WTC11 (cell line): ENCODE measurements at regions not wholly inside any gene's neighbourhood (a gene's known extent, or its start where the extent isn't known, plus 50 kb on each side); places are given as distances from the start of the nearest gene placed in this dataset.

Experiments
- ATAC-seq: fragments of 200-7000 bp; cut with Tn5 transposase; 2 replicates; pipeline ENCODE4 v1.10.0; 2021; ENCODE audit warnings: mild to moderate bottlenecking, moderate library complexity
- CTCF ChIA-PET: fragments of 300-600 bp; sonication (Branson Sonifier 250); formaldehyde crosslinking; loops from one replicate; lab custom pipeline; 2021; ENCODE audit warnings: antibody characterized with exemption; lab: Charles Lee
- POLR2A ChIA-PET: fragments of 350-600 bp; sonication (Branson Sonifier 250); formaldehyde crosslinking; loops from one replicate; lab custom pipeline; 2021; ENCODE audit warnings: antibody characterized with exemption; lab: Charles Lee
- DNase-seq: peaks from one replicate; pipeline ENCODE4 v3.0.0; 2021; ENCODE audit warnings: low spot score
- H3K27ac Mint-ChIP-seq: 2 replicates; pipeline ENCODE4 v1.8.0; 2021; ENCODE audit warnings: mixed read lengths
- H3K27me3 Mint-ChIP-seq: 2 replicates; pipeline ENCODE4 v1.8.0; 2021; ENCODE audit warnings: low read depth, mild to moderate bottlenecking, moderate library complexity, mixed read lengths
- H3K36me3 Mint-ChIP-seq: 2 replicates; pipeline ENCODE4 v1.8.0; 2021; ENCODE audit warnings: mixed read lengths
- H3K4me1 Mint-ChIP-seq: 2 replicates; pipeline ENCODE4 v1.8.0; 2022; ENCODE audit warnings: mixed read lengths
- H3K4me3 Mint-ChIP-seq: 2 replicates; pipeline ENCODE4 v1.8.0; 2021; ENCODE audit warnings: mild to moderate bottlenecking, moderate library complexity, mixed read lengths
- H3K9me3 Mint-ChIP-seq: 2 replicates; pipeline ENCODE4 v1.8.0; 2021; ENCODE audit warnings: mixed read lengths
- ATF2 ChIP-seq: sonication (generic); formaldehyde crosslinking; IDR thresholded peaks from 2 replicates; pipeline ENCODE4 v1.8.1; 2022; ENCODE audit warnings: low read depth, missing genetic modification reagents, borderline replicate concordance
- E2F4 ChIP-seq: sonication (generic); formaldehyde crosslinking; IDR thresholded peaks from 2 replicates; pipeline ENCODE4 v1.8.1; 2022; ENCODE audit warnings: low read depth, mild to moderate bottlenecking, moderate library complexity, missing genetic modification reagents, borderline replicate concordance
- ERG ChIP-seq: fragments of 250-450 bp; sonication (Bioruptor Pico); IDR thresholded peaks from 2 replicates; pipeline ENCODE4 v1.8.0; 2021; ENCODE audit warnings: mild to moderate bottlenecking
- FOXJ3 ChIP-seq: sonication (generic); formaldehyde crosslinking; IDR thresholded peaks from 2 replicates; pipeline ENCODE4 v1.9.0; 2021; ENCODE audit warnings: missing genetic modification reagents, mild to moderate bottlenecking, borderline replicate concordance
- HMGA2 ChIP-seq: fragments of 250-450 bp; sonication (Bioruptor Pico); IDR thresholded peaks from 2 replicates; pipeline ENCODE4 v1.4.0; 2021; ENCODE audit warnings: mild to moderate bottlenecking, moderate library complexity
- JAZF1 ChIP-seq: fragments of 250-450 bp; sonication (Bioruptor Pico); IDR thresholded peaks from 2 replicates; pipeline ENCODE4 v1.9.0; 2021; ENCODE audit warnings: moderate library complexity, mild to moderate bottlenecking, inconsistent platforms
- KAT7 ChIP-seq: sonication (generic); formaldehyde crosslinking; IDR thresholded peaks from 2 replicates; pipeline ENCODE4 v1.8.1; 2023; ENCODE audit warnings: missing genetic modification reagents, mild to moderate bottlenecking, borderline replicate concordance
- NR3C1 ChIP-seq: sonication (generic); formaldehyde crosslinking; conservative IDR thresholded peaks from 2 replicates; pipeline ENCODE4 v1.8.1; 2023; ENCODE audit warnings: low read depth, mild to moderate bottlenecking, missing genetic modification reagents
- PRRX2 ChIP-seq: fragments of 250-450 bp; sonication (Bioruptor Pico); IDR thresholded peaks from 2 replicates; pipeline ENCODE4 v1.8.0; 2021; ENCODE audit warnings: mild to moderate bottlenecking
- SOX15 ChIP-seq: fragments of 250-450 bp; sonication (Bioruptor Pico); IDR thresholded peaks from 2 replicates; pipeline ENCODE4 v1.9.0; 2021; ENCODE audit warnings: mild to moderate bottlenecking
- TEAD4 ChIP-seq: sonication (generic); formaldehyde crosslinking; IDR thresholded peaks from 2 replicates; pipeline ENCODE4 v1.8.0; 2022; ENCODE audit warnings: mild to moderate bottlenecking, missing genetic modification reagents
- USF2 ChIP-seq: sonication (generic); formaldehyde crosslinking; IDR thresholded peaks from 2 replicates; pipeline ENCODE4 v1.8.1; 2023; ENCODE audit warnings: mild to moderate bottlenecking, missing genetic modification reagents, moderate library complexity
- ZMAT4 ChIP-seq: fragments of 250-450 bp; sonication (Bioruptor Pico); IDR thresholded peaks from 2 replicates; pipeline ENCODE4 v1.9.0; 2021; ENCODE audit warnings: mild to moderate bottlenecking
- ZNF219 ChIP-seq: sonication (generic); formaldehyde crosslinking; IDR thresholded peaks from 2 replicates; pipeline ENCODE4 v1.8.0; 2023; ENCODE audit warnings: missing genetic modification reagents, mild to moderate bottlenecking, borderline replicate concordance
- ZNF281 ChIP-seq: sonication (generic); formaldehyde crosslinking; IDR thresholded peaks from 2 replicates; pipeline ENCODE4 v1.8.0; 2023; ENCODE audit warnings: mild to moderate bottlenecking, missing genetic modification reagents
- ZNF416 ChIP-seq: fragments of 250-450 bp; sonication (Bioruptor Pico); IDR thresholded peaks from 2 replicates; pipeline ENCODE4 v1.9.0; 2021; ENCODE audit warnings: mild to moderate bottlenecking, inconsistent platforms
- ZNF423 ChIP-seq: fragments of 250-450 bp; sonication (Bioruptor Pico); IDR thresholded peaks from 2 replicates; pipeline ENCODE4 v2.1.2; 2022; ENCODE audit warnings: mild to moderate bottlenecking, moderate library complexity
- ZNF512 ChIP-seq: sonication (generic); formaldehyde crosslinking; IDR thresholded peaks from 2 replicates; pipeline ENCODE4 v1.8.1; 2022; ENCODE audit warnings: missing genetic modification reagents, borderline replicate concordance
- ZNF532 ChIP-seq: fragments of 250-450 bp; sonication (Bioruptor Pico); IDR thresholded peaks from 2 replicates; pipeline ENCODE4 v1.9.0; 2021; ENCODE audit warnings: mild to moderate bottlenecking, borderline replicate concordance

- Mint-ChIP-seq H3K4me3 (no peak overlapping the region), H3K36me3 (0 out of 2 replicates have a peak, but pooled peaks cover 2% of the 10 kb centered on the region), H3K27ac (no peak overlapping the region; the same call in 1 of the 2 replicates), H3K27me3 (no peaks in the 10 kb centered on the region), H3K4me1 (peaks cover 9% of the 10 kb centered on the region), H3K9me3 (peaks cover 2% of the 10 kb centered on the region; the same call in 1 of the 2 replicates)
- TF ChIP-seq ATF2 (no peak), USF2 (peak; percentile 24; the same call in 1 of the 2 replicates)
- no peak for ATAC-seq
- DNase-seq = no peak
- POLR2A ChIA-PET = no interaction called here
- CTCF ChIA-PET = no interaction called here
Observed at GRCh38 chr18:39365836-39366485, 1800.4 kb upstream of the CELF4 start.

- POLR2A ChIA-PET = no interaction called here
- H3K9me3 Mint-ChIP-seq = peaks cover 3% of the 10 kb centered on the region
- peak overlapping the region; percentile 89 for H3K27ac Mint-ChIP-seq
- H3K36me3 Mint-ChIP-seq = no peaks in the 10 kb centered on the region
- no peak overlapping the region for H3K4me3 Mint-ChIP-seq
- H3K4me1 Mint-ChIP-seq = peaks cover 21% of the 10 kb centered on the region
- no peak for DNase-seq
- peak; percentile 69 for ATAC-seq
- CTCF ChIA-PET = no interaction called here
- no peaks in the 10 kb centered on the region for H3K27me3 Mint-ChIP-seq
- TF ChIP-seq TEAD4 (CRISPR knock-in tag) (no peak), ZNF281 (no peak), JAZF1 (CRISPR knock-in tag) (no peak), PRRX2 (CRISPR knock-in tag) (no peak), USF2 (no peak), ZNF423 (CRISPR knock-in tag) (no peak), SOX15 (CRISPR knock-in tag) (no peak), ZNF416 (CRISPR knock-in tag) (no peak), ZNF512 (CRISPR knock-in tag) (no peak), HMGA2 (CRISPR knock-in tag) (no peak), ZMAT4 (CRISPR knock-in tag) (no peak), E2F4 (no peak), NR3C1 (CRISPR knock-in tag) (no peak), ZNF219 (CRISPR knock-in tag) (no peak), ZNF532 (CRISPR knock-in tag) (no peak), FOXJ3 (CRISPR knock-in tag) (no peak), ERG (no peak), KAT7 (no peak)
Observed at GRCh38 chr18:39360072-39360471, 1794.5 kb upstream of the CELF4 start.
